Lower lobe of right lung (tissue), 2 donors: ENCODE measurements at regions not wholly inside any gene's neighbourhood (a gene's known extent, or its start where the extent isn't known, plus 50 kb on each side); places are given as distances from the start of the nearest gene placed in this dataset.
"Not testable (repeated sequence)": the region's sequence is repeated elsewhere in the genome, so short reads cannot be mapped to it uniquely, and the experiment has no call there.

Source experiments
- ATAC-seq, 2 donors: fragments of 200-7000 bp; cut with Tn5 transposase; one replicate each; pipeline ENCODE4 v1.9.1; 2020 to 2022; ENCODE audit warnings: mild to moderate bottlenecking in 2 of 2, moderate library complexity in 2 of 2
- DNase-seq: peaks from one replicate; pipeline ENCODE4 v3.0.0-alpha.2; 2020
- H3K27ac ChIP-seq: fragments of 200-600 bp; one replicate; pipeline ENCODE4 v1.8.0; 2022
- H3K27me3 ChIP-seq: fragments of 200-600 bp; one replicate; pipeline ENCODE4 v1.8.0; 2022; ENCODE audit warnings: low read depth
- H3K36me3 ChIP-seq: fragments of 200-600 bp; one replicate; pipeline ENCODE4 v1.8.0; 2022; ENCODE audit warnings: mild to moderate bottlenecking
- H3K4me1 ChIP-seq: fragments of 200-600 bp; one replicate; pipeline ENCODE4 v1.8.0; 2022
- H3K4me3 ChIP-seq: fragments of 200-600 bp; one replicate; pipeline ENCODE4 v1.8.0; 2022; ENCODE audit warnings: mild to moderate bottlenecking
- H3K9me3 ChIP-seq: fragments of 200-600 bp; one replicate; pipeline ENCODE4 v1.8.0; 2022
- CTCF ChIP-seq: fragments of 200-600 bp; IDR thresholded peaks from one replicate; pipeline ENCODE4 v1.8.0; 2022; ENCODE audit warnings: antibody characterized with exemption, mild to moderate bottlenecking
- intact Hi-C: fragments of 100-400 bp; cut with DNase I; formaldehyde crosslinking; loops from one replicate; pipeline ENCODE4 v1.11.0; 2022
- donor health status: DM: no; HTN: yes; CAD: no; lungs with severe emphysema.

- DNase-seq (no peak), ATAC-seq (no peak)
- Histone ChIP-seq H3K4me3 (no peak overlapping the region), H3K9me3 (no peaks in the 10 kb centered on the region), H3K27me3 (no peaks in the 10 kb centered on the region), H3K27ac (no peak overlapping the region), H3K4me1 (no peaks in the 10 kb centered on the region), H3K36me3 (no peaks in the 10 kb centered on the region)
- intact Hi-C loops = no loop called here
- no peak for TF ChIP-seq CTCF
Measured at GRCh38 chr4:144851948-144852347, 206.0 kb downstream of the HHIP start.

DNA sequence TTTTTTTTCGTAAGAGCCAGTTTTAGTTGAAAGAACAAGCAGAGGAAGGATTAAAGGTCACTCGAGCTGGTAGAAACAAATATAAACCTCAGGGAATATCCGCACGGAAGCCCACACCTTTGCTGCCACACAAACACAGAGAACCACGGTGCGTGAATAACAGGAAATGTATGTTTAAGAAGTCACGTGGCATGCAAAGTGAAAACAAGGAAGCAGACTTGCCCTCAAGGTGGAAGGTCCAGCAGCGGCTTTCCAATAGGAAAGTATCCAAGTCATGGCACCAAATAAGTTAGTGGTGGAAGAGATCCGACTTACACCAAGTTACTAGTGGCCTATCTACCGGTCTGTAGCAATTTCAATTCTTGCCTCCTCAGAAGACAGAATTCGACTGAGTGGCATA lies 215.5 kb downstream of the HHIP start:
- no peak for ATAC-seq
- Histone ChIP-seq H3K27ac (no peak overlapping the region), H3K9me3 (no peaks in the 10 kb centered on the region), H3K36me3 (no peaks in the 10 kb centered on the region), H3K4me1 (no peaks in the 10 kb centered on the region), H3K4me3 (no peak overlapping the region), H3K27me3 (no peaks in the 10 kb centered on the region)
- TF ChIP-seq CTCF = no peak
- DNase-seq = no peak
- intact Hi-C loops = no loop called here

- Histone ChIP-seq H3K27me3 (no peaks in the 10 kb centered on the region), H3K4me3 (no peak overlapping the region), H3K27ac (no peak overlapping the region), H3K4me1 (no peaks in the 10 kb centered on the region), H3K36me3 (no peaks in the 10 kb centered on the region), H3K9me3 (no peaks in the 10 kb centered on the region)
- no peak for TF ChIP-seq CTCF
- intact Hi-C loops = no loop called here
- ATAC-seq = no peak
- no peak for DNase-seq
Measured at GRCh38 chr4:144862210-144862609, 216.3 kb downstream of the HHIP start.

GRCh38 chr4:144864891-144865290 lies 218.9 kb downstream of the HHIP start:
- H3K27me3 ChIP-seq, DNase-seq, H3K4me3 ChIP-seq, intact Hi-C loops, ATAC-seq, H3K27ac ChIP-seq, H3K4me1 ChIP-seq, H3K36me3 ChIP-seq, H3K9me3 ChIP-seq: not testable (repeated sequence)

GRCh38 chr4:144868309-144868708 lies 222.4 kb downstream of the HHIP start:
- DNase-seq (no peak), ATAC-seq (no peak)
- Histone ChIP-seq H3K4me3 (no peak overlapping the region), H3K9me3 (no peaks in the 10 kb centered on the region), H3K4me1 (no peaks in the 10 kb centered on the region), H3K27ac (no peak overlapping the region), H3K36me3 (no peaks in the 10 kb centered on the region), H3K27me3 (no peaks in the 10 kb centered on the region)
- intact Hi-C loops = no loop called here
- no peak for TF ChIP-seq CTCF

GRCh38 chr4:144872508-144873225 lies 225.3 kb downstream of the ANAPC10 start:
- no peak for TF ChIP-seq CTCF
- Histone ChIP-seq H3K36me3 (no peaks in the 10 kb centered on the region), H3K27me3 (no peaks in the 10 kb centered on the region), H3K9me3 (no peaks in the 10 kb centered on the region), H3K4me1 (no peaks in the 10 kb centered on the region), H3K4me3 (no peak overlapping the region), H3K27ac (no peak overlapping the region)
- ATAC-seq (no peak), DNase-seq (no peak)
- intact Hi-C loops = no loop called here
